Hepatic stellate cell (primary cell): ENCODE measurements at regions not wholly inside any gene's neighbourhood (a gene's known extent, or its start where the extent isn't known, plus 50 kb on each side); places are given as distances from the start of the nearest gene placed in this dataset.
"Not testable (repeated sequence)": the region's sequence is repeated elsewhere in the genome, so short reads cannot be mapped to it uniquely, and the experiment has no call there.

Source experiments
- DNase-seq: peaks from one replicate; pipeline ENCODE4 v3.0.0; 2011; ENCODE audit warnings: low spot score

- DNase-seq, result no peak
Measured at GRCh38 chr12:131250028-131250950, 296.6 kb downstream of the ADGRD1 start.

GRCh38 chr12:131250951-131251315, 297.2 kb downstream of the ADGRD1 start:
- DNase-seq, result no peak

GRCh38 chr12:131251336-131252101, 297.8 kb downstream of the ADGRD1 start:
- no peak for DNase-seq

GRCh38 chr12:131253376-131254026, 299.8 kb downstream of the ADGRD1 start:
- DNase-seq, result no peak

GRCh38 chr12:131254374-131254773, 300.7 kb downstream of the ADGRD1 start:
- DNase-seq, result no peak

- DNase-seq, result no peak
Measured at GRCh38 chr12:131258398-131258797, 304.7 kb downstream of the ADGRD1 start.

GRCh38 chr12:131260251-131260905, 306.7 kb downstream of the ADGRD1 start:
- no peak for DNase-seq

- no peak for DNase-seq
Measured at GRCh38 chr12:131260954-131261353, 307.2 kb downstream of the ADGRD1 start.

GRCh38 chr12:131261906-131262305, 308.2 kb downstream of the ADGRD1 start:
- no peak for DNase-seq

GRCh38 chr12:131263626-131264025, 309.9 kb downstream of the ADGRD1 start:
- no peak for DNase-seq

- no peak for DNase-seq
Measured at GRCh38 chr12:131264635-131265034, 310.9 kb downstream of the ADGRD1 start.

- DNase-seq, result no peak
Measured at GRCh38 chr12:131266591-131267467, 313.1 kb downstream of the ADGRD1 start.

GRCh38 chr12:131267576-131267975, 313.9 kb downstream of the ADGRD1 start:
- no peak for DNase-seq

- not testable (repeated sequence) for DNase-seq
Measured at GRCh38 chr12:131268123-131268522, 314.4 kb downstream of the ADGRD1 start.

GRCh38 chr12:131268571-131268970, 314.9 kb downstream of the ADGRD1 start:
- not testable (repeated sequence) for DNase-seq

GRCh38 chr12:131269551-131269950, 315.8 kb downstream of the ADGRD1 start:
- no peak for DNase-seq

- not testable (repeated sequence) for DNase-seq
Measured at GRCh38 chr12:131269977-131270376, 316.3 kb downstream of the ADGRD1 start.

GRCh38 chr12:131271724-131272123, 318.0 kb downstream of the ADGRD1 start:
- no peak for DNase-seq

- not testable (repeated sequence) for DNase-seq
Measured at GRCh38 chr12:131272283-131272814, 318.6 kb downstream of the ADGRD1 start.

- DNase-seq, result no peak
Measured at GRCh38 chr12:131273291-131273845, 319.7 kb downstream of the ADGRD1 start.
